GM19463 (cell line): ENCODE measurements at regions not wholly inside any gene's neighbourhood (a gene's known extent, or its start where the extent isn't known, plus 50 kb on each side); places are given as distances from the start of the nearest gene placed in this dataset.
"Not testable (repeated sequence)": the region's sequence is repeated elsewhere in the genome, so short reads cannot be mapped to it uniquely, and the experiment has no call there.

Source experiments
- ATAC-seq: cut with Tn5 transposase; IDR thresholded peaks from one replicate; pipeline ENCODE4 v1.9.1; 2021; ENCODE audit warnings: mild to moderate bottlenecking, moderate library complexity; ENCODE audit not compliant: unreplicated experiment

DNA sequence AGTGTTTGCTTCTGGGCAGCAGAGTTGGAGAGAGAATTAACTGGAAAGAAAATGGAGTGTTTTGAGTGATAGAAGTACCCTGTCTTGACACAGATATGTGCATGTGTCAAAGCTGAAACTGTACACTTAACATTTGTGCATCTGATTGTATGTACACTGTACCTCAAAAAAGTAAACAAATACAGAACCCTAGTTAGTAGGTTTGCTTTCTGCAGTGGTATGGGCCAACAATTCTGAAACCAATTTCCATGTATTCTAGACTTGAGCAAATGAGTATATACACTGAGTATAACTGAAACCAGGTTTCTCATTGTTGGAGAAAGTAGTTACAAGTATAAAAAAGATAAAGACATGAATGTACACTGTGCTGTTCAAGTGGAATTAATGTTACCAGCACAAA lies 52.4 kb downstream of the ELAPOR2 start:
- no peak for ATAC-seq

DNA sequence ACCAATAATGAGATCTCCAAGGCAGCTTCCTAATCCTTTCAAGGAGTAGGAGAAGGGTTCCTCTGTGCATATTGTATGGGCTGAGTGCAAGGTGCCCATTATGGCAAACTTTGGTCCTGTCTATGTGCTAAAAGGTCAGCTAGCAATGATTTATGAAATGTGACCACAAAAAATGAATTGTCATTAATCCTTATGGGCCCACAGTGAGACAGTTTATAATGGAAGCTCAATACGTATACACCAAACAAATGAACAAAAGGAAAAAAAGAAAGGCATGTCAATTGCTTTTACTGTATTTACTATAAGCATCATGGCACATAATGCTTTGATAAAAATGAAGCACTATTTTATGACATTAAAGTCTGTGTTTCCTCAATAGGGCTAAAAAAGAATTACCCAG lies 54.5 kb downstream of the ELAPOR2 start:
- no peak for ATAC-seq

DNA sequence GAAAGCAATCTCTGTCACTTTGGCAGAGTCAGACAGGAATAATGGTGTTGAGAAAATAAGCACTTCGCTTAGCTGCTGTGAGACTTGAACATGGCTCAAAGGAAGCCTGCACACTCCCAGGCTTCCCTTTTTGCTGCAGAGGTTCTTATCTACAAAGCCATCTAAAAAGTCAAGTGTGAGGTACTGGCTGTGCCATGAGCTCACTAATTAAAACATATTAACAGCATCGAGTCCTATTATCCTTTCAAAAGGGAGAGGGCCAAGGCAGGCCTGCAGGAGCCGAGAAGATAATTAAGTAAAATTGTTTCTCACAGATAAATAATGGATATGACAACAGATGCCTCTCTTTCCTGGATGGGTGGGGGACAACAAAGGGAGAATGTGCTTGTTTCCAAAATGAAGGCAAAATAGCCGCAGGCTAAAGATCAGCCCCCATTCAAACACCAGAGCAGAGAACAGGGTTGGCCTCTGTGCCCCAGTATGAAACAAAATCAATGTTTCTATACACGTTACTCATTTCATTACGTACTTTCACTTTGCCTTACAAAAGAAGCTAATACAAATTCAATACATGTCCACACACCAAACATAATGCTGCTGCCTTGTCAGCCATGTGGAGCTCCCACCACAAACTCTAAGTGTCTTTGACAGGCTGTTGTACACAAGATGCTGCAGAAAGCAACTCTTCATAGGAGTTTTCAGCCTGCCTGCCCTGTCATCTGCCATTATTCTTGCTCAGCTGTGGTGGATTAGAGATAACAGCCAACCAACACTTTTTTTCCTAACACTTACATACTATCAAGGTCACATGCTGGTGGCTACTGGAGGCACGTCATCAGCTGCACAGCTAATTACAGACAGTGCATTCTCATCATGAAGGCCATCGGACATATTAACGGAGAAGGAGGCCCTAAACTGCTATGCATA lies 55.3 kb downstream of the ELAPOR2 start:
- no peak for ATAC-seq

DNA sequence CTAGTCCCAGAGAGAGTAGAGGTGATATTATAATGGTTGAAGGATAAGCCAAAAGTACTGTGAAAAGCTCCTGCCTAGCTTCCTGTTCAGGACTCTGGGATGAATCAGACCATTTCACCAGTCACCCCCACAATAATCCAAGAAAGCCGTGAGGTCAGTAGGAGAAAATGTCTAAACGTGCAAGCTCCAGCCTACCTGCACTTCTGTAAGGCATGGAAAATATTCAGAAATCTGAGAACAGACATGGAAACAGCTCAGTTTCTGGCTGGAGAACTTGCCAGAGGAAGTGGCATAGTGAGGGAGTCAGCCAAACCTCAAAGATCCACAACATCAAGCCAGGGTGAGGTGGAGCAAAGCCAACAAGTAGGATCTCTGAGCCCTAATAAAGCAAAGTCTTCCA lies 58.2 kb downstream of the ELAPOR2 start:
- no peak for ATAC-seq

DNA sequence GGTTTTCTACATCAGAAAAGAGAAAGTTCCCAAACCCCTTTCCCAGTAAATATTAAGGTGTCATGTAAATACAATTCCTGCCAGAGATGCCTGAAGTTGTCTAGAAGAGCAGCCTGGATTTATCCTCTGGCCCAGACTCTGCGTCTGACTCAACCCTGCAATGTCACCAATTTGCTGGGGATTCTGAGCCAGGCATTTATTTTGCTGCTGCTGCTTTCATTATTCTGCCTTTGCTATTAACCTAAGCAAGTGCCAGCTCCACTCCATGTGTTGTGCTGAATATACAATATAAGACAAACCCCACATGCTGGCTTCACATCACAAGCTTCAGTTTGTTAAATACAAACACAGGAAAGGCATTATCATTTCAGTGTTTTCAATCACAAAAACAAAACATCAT lies 59.1 kb downstream of the ELAPOR2 start:
- ATAC-seq = no peak

DNA sequence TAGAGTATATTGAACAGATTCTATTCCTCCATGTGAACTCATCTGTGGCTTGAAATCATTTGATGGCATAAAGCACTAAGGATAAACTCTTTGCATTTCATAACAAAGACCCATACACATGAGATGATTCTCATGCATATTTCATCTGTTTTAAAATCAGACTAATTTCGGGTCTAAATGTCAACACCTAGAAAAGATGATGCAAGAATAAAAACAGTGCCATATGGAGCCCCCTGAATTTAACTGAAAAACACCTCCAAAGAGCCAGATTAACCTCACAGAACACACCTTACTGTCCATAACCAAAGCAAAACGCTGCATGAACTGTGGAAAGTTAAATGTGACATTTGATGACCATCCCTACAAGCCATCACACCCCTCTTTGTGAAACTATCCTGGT lies 59.7 kb downstream of the ELAPOR2 start:
- no peak for ATAC-seq

DNA sequence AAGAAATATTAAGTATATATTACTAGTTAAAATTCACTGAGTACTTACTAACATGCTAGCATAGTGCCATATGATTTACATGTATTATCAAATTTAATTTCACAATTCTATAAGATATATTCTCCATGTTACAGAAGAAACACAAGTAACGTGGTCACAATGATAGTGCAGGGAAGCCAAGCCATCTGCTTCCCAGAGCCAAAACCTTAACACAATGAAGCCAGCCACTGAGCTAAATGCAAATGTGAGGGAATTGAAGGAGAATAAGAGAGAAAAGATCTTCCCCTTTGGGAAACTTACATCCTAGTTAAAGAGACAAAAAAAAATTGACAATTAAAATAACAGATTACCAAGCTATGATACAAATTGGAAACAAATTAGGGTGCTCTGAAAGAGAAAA lies 63.6 kb downstream of the ELAPOR2 start:
- no peak for ATAC-seq

DNA sequence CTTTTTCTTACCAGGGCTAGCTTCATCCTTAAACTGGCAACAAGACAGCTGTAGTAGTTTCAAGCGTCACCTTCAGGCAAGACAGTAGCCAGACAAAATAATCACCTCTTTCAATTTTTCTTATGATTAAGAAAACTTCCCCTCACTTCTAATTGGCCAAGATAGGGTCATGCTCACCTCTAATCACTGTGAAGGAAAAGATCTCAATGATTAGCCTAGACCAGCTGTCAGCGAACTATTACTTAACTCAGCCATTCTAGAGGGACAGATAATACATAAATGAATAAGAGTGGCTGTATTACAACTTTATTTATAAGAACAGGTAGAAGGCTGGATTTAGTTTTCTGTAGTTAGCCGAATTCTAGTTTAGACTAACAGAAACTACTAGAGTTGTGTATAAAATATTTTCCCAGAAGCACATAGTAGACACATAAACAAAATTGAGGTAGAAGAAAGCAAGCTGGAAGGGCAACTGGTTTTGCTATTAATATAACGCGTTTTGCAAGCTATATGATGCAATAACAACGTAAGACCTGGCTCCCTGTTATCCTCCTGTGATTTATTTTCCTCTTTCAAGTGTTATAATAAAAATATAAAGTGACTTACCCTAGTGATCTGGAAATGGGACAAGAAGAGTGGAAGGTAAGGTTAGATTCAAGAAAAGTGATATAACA lies 64.3 kb downstream of the ELAPOR2 start:
- ATAC-seq = no peak

DNA sequence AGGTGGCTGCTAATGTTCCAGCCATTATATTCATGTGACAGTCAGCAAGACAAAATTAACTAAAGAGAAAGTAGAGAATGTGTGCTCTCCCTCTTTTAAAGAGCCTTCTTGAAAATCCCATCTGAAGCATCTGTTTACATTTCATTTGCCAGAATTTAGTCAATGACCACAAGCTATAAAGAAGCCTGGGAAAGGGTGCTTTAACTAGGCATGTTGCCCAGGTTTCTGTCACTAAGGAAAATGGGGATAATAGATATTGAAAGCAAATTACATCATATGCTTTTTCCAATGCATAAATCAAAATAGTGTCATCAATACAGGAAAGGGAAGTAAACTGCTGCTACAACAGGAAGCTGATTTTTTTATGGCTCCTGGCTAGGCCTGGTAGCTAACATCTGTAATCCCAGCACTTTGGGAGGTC lies 67.7 kb downstream of the ELAPOR2 start:
- ATAC-seq = no peak

DNA sequence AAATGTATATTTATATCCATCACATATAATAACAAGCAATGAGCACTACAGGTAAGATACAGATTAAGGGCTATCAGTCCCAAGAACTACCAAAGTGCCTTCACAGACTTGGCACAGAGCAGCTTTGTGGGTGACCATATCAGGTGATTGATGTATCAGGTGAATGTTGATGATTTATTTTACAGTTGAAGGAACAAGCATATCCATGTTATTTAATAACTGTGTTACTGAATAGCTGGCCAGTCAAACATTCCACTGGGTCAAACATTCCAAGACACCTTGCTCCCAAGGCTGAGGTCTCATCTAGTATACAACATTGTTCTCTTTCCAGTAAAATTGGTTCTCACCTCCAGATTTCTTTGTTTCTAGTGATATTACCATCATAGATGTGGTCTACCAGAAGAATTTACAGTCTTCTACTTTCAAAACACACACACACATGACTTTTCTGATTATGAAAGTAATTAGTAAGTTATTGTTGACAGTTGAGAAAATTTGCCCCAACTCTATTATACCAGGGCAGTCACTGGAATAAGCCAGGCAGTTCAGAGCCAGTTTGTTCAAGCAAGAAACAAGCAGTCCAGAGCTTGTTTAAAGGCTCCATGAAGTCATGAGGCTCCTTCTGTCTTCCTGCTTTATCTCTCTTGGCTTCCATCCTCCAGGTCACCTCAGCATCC lies 68.2 kb downstream of the ELAPOR2 start:
- ATAC-seq = peak; percentile 90

DNA sequence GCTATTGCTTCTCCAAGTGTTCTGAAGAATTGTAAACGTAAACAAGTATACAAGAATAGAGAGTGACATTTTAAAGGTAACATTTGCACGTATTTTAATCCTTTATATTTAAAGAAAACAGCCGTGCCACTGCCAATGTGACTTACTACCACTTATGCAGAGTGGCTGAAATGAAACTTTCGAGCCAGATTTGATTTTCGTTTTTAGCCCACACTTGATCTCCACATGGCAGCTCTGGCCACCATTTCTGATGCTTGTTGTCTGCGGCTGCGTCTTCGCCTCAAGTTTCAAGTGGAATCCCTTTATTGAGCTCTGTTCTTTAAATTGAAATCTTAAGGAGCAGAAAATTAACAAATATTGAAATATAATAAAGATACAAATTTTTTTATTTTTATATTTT lies 70.0 kb downstream of the ELAPOR2 start:
- ATAC-seq = no peak

DNA sequence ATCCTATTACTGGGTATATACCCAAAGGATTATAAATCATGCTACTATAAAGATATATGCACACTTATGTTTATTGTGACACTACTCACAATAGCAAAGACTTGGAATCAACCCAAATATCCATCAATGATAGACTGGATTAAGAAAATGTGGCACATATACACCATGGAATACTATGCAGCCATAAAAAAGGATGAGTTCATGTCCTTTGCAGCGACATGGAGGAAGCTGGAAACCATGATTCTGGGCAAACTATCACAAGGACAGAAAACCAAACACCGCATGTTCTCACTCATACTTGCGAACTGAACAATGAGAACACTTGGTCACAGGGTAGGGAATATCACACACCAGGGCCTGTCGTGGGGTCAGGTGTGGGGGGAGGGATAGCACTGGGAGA lies 71.6 kb downstream of the ELAPOR2 start:
- ATAC-seq = not testable (repeated sequence)

DNA sequence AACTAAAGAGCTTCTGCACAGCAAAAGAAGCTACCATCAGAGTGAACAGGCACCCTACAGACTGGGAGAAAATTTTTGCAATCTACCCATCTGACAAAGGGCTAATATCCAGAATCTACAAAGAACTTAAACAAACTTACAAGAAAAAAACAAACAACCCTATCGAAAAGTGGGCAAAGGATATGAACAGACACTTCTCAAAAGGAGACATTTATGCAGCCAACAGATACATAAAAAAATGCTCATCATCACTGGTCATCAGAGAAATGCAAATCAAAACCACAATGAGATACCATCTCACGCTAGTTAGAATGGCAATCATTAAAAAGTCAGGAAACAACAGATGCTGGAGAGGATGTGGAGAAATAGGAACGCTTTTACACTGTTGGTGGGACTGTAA lies 72.1 kb downstream of the ELAPOR2 start:
- ATAC-seq = not testable (repeated sequence)

DNA sequence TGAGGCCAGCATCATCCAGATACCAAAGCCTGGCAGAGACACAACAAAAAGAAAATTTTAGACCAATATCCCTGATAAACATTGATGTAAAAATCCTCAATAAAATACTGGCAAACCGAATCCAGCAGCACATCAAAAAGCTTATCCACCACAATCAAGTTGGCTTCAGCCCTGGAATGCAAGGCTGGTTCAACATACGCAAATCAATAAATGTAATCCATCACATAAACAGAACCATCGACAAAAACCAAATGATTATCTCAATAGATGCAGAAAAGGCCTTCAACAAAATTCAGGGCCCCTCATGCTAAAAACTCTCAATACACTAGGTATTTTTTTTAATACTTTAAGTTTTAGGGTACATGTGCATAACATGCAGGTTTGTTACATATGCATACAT lies 74.1 kb downstream of the ELAPOR2 start:
- not testable (repeated sequence) for ATAC-seq

DNA sequence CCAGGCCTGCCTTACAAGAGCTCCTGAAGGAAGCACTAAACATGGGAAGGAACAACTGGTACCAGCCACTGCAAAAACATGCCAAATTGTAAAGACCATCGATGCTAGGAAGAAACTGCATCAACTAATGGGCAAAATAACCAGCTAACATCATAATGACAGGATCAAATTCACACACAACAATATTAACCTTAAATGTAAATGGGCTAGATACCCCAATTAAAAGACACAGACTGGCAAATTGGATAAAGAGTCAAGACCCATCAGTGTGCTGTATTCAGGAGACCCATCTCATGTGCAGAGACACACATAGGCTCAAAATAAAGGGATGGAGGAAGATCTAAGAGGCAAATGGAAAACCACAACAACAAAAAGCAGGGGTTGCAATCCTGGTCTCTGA lies 75.8 kb downstream of the ELAPOR2 start:
- ATAC-seq = not testable (repeated sequence)

DNA sequence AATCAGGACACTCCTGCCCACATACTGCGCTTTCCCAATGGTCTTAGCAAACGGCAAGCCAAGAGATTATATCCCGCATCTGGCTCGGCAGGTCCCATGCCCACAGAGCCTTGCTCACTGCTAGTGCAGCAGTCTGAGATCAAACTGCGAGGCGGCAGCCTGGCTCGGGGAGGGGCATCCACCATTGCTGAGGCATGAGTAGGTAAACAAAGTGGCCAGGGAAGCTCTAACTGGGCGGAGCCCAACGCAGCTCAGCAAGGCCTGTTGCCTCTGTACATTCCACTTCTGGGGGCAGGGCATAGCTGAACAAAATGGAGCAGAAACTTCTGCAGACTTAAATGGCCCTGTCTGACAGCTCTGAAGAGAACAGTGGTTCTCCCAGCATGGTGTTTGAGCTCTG lies 77.5 kb downstream of the ELAPOR2 start:
- ATAC-seq = not testable (repeated sequence)

DNA sequence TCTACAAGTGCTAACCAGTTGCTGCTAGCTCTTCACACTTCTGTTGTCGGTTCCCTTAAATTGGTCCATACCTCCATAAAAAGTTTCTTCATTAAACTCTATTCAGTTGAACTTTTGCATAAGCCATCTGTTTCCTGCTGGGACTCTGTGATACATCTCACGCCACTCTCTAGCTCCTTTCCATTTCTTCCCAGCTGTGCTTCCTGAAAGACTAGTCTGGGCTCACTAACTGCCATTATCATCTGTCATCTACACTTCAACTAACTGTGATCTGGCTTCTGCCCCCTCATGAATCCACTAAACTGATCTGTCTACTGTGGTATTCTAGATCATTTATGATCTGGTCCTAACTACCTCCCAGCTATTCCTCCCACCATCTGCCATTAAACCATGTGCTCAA lies 78.3 kb downstream of the ELAPOR2 start:
- ATAC-seq = no peak

DNA sequence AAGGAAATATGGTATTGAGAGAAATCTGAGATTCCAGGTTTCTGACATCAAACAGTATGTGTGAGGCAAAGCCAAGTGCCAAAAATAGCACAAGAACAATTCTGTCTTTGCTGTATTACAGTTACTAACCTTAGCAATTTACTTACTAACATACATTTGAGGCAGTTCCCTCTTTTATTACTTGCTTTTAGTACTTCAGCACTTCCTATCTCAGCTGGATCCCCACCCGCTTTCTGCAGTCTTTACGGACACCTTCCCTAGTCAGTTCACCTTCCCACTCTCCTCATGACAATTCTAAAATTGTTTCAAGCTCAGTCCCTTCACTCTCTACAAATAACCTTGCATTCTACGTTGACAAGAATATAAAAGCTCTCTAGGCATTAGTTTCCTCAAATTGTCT lies 79.2 kb downstream of the ELAPOR2 start:
- ATAC-seq = no peak

DNA sequence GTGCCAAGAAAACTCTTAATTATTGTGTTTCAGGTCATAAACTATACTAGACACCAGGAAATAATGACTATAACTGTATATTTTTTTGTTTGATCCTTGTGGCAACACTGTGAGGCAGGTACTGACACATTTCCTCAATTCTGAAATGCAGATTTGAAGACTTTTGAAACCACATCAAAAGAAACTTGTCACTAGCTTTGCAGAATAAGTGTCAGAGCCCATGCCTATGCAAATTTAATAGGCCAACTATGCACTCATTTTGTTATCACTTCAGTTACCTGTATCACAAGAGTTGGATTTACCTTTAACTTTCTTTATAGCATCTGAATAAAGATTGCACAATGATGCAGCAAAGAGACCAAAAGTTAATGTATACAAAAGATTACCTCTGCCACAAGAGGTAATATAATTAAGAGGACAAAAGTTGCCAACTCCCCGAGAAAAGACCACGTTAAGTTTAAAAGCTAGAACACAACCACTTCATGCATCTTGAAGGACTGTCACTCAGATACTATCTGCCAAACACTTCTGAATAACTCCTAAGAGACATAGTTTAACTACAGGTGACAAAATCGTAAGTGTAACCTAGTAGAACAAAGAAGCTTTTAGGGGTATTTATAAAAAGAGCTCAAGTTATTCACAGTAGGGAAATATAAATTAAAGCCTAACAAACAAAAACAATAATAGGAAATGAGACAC lies 80.5 kb downstream of the ELAPOR2 start:
- ATAC-seq = peak; percentile 83

DNA sequence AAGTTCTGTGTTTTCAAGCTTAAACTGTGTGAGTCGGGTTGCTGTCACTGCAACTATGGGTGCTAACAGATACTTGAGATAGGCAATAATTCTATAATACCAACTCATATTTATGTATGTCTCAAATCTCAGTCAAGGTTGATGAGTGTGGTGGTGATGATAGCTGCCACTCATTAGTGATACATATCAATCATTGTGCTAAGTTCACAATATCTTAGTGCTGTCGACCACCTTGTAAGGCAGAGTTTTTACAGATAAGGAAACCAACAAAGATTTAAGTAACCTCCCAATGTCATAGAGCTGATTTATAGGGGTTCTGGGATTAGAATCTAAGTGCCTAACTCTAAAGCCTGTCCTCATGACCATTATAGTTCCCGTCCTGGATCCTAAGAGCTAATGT lies 82.5 kb downstream of the ELAPOR2 start:
- ATAC-seq = no peak

DNA sequence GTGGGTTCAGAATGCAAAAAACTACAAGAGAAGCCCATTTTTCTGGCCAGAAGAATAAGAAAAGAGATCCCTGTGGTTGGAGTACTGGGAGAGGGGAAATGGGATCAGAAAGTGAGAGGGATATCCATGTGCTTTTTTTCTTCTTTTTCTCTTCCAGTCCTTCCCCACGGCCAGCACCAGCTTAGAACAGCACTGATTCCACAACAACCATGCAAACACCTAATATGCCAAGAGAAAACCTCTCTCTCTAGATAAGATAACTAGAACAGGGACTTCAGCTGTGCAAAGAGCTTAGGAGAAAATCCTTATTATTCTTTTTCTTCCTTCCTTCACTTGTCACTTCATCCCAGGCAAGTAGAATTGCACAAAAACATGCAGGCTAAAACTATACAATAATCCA lies 83.5 kb downstream of the ELAPOR2 start:
- ATAC-seq = no peak
